Body of pancreas (tissue), 4 donors: ENCODE measurements at regions not wholly inside any gene's neighbourhood (a gene's known extent, or its start where the extent isn't known, plus 50 kb on each side); places are given as distances from the start of the nearest gene placed in this dataset.

Source experiments
- ATAC-seq: fragments of 150-250 bp; one replicate; pipeline ENCODE4 v1.9.1; 2016
- DNase-seq, 4 donors: peaks; one replicate each; pipeline ENCODE4 v3.0.0-alpha.2; 2019
- H3K27ac ChIP-seq, 4 donors: fragments of 200-600 bp; sonication (generic); 1 replicate in 3 of 4; 2 replicates in 1 of 4; pipeline versions ENCODE4 v1.5.1 to v1.6.1; 2016 to 2019; ENCODE audit warnings: mild to moderate bottlenecking in 1 of 4, mixed read lengths in 1 of 4, moderate library complexity in 1 of 4
- H3K27me3 ChIP-seq, 2 donors: fragments of 200-600 bp; sonication (generic); one replicate each; pipeline ENCODE4 v1.6.0; 2016; ENCODE audit warnings: mild to moderate bottlenecking in 1 of 2
- H3K36me3 ChIP-seq, 2 donors: fragments of 200-600 bp; sonication (generic); replicated peaks in 1 of 2; 2 replicates each; pipeline ENCODE4 v1.5.1; 2016; ENCODE audit warnings: low read depth in 2 of 2; ENCODE audit not compliant: insufficient read depth in 1 of 2
- H3K4me1 ChIP-seq: fragments of 200-600 bp; sonication (generic); one replicate; pipeline ENCODE4 v1.6.0; 2016
- H3K4me3 ChIP-seq, 2 donors: fragments of 200-600 bp; sonication (generic); 1 replicate in 1 of 2; 2 replicates in 1 of 2; pipeline ENCODE4 v1.5.1; 2016 to 2019
- H3K9me3 ChIP-seq, 3 donors: fragments of 200-600 bp; sonication (generic); 1 replicate in 2 of 3; 2 replicates in 1 of 3; pipeline ENCODE4 v1.5.1; 2016
- CTCF ChIP-seq, 7 experiments: fragments of 450-650 bp in 4 of 7; fragments of 200-600 bp in 3 of 7; sonication (generic) in 3 of 7; IDR thresholded peaks; one replicate each; pipeline ENCODE4 v1.5.1; 2016 to 2019; ENCODE audit warnings: antibody characterized with exemption in 7 of 7
- POLR2A ChIP-seq, 3 donors: fragments of 450-650 bp; IDR thresholded peaks; one replicate each; pipeline ENCODE4 v1.6.1; 2016; ENCODE audit warnings: antibody characterized with exemption in 3 of 3, mild to moderate bottlenecking in 2 of 3
- WGBS, 2 donors: methylation state at CpG; one replicate each; pipeline ENCODE4 v1.1.5; 2017; 5-methylcytosine and 5-hydroxymethylcytosine counted together
- intact Hi-C: fragments of 100-400 bp; cut with DNase I; formaldehyde crosslinking; loops from one replicate; pipeline ENCODE4 v1.15.1; 2023

GRCh38 chr12:94807951-94808350 is 157.6 kb upstream of the TMCC3 start:
- no peak for TF ChIP-seq POLR2A (IDR thresholded peaks at IDR 0.05)
- no peak for TF ChIP-seq CTCF (IDR thresholded peaks at IDR 0.05)
- DNase-seq = no peak
- no peaks in the 10 kb centered on the region for H3K36me3 ChIP-seq
- no peak overlapping the region for H3K4me3 ChIP-seq
- H3K4me1 ChIP-seq = no peaks in the 10 kb centered on the region
- H3K27ac ChIP-seq = no peak overlapping the region
- no peaks in the 10 kb centered on the region for H3K27me3 ChIP-seq
- no peak for ATAC-seq
- H3K9me3 ChIP-seq = peaks cover 0 to 11% (median 0%) of the 10 kb centered on the region in 3 donors
- intact Hi-C loops = no loop called here

GRCh38 chr12:94806617-94807016 is 156.3 kb upstream of the TMCC3 start:
- intact Hi-C loops = no loop called here

GRCh38 chr12:94805749-94806529 is 155.6 kb upstream of the TMCC3 start:
- DNase-seq (no peak), ATAC-seq (no peak)
- no peaks in the 10 kb centered on the region for H3K4me1 ChIP-seq
- intact Hi-C loops = no loop called here
- no peaks in the 10 kb centered on the region for H3K9me3 ChIP-seq
- TF ChIP-seq CTCF (IDR thresholded peaks at IDR 0.05) = no peak
- TF ChIP-seq POLR2A (IDR thresholded peaks at IDR 0.05) = no peak
- no peaks in the 10 kb centered on the region for H3K36me3 ChIP-seq
- no peaks in the 10 kb centered on the region for H3K27me3 ChIP-seq
- H3K27ac ChIP-seq = no peak overlapping the region
- no peak overlapping the region for H3K4me3 ChIP-seq
- 78 to 82% methylated on average over 2 of the region's 2 CpGs for WGBS, 2 donors

More at GRCh38 chr12:94806617-94807016, 156.3 kb upstream of the TMCC3 start:
- DNase-seq (no peak), ATAC-seq (no peak)
- no peaks in the 10 kb centered on the region for H3K27me3 ChIP-seq
- no peak overlapping the region for H3K4me3 ChIP-seq
- H3K4me1 ChIP-seq = no peaks in the 10 kb centered on the region
- H3K27ac ChIP-seq = no peak overlapping the region
- TF ChIP-seq CTCF (IDR thresholded peaks at IDR 0.05) = no peak
- H3K36me3 ChIP-seq = no peaks in the 10 kb centered on the region
- H3K9me3 ChIP-seq = peaks cover 0 to under 1% (median 0%) of the 10 kb centered on the region in 3 donors
- 59 to 69% methylated on average over 6 of the region's 6 CpGs for WGBS, 2 donors

- intact Hi-C loops = no loop called here
- WGBS, 2 donors = 43 to 51% methylated on average over 4 of the region's 4 CpGs
Measured at GRCh38 chr12:94803939-94804338, 153.6 kb upstream of the TMCC3 start.

More at GRCh38 chr12:94803939-94804338, 153.6 kb upstream of the TMCC3 start:
- Histone ChIP-seq H3K27me3 (no peaks in the 10 kb centered on the region), H3K4me3 (no peak overlapping the region), H3K4me1 (no peaks in the 10 kb centered on the region), H3K36me3 (no peaks in the 10 kb centered on the region), H3K9me3 (no peaks in the 10 kb centered on the region), H3K27ac (no peak overlapping the region)
- ATAC-seq = no peak
- TF ChIP-seq POLR2A (IDR thresholded peaks at IDR 0.05) = no peak
- no peak for TF ChIP-seq CTCF (IDR thresholded peaks at IDR 0.05)
- no peak for DNase-seq
